MM.1S (cell line): ENCODE measurements at regions not wholly inside any gene's neighbourhood (a gene's known extent, or its start where the extent isn't known, plus 50 kb on each side); places are given as distances from the start of the nearest gene placed in this dataset.

Source experiments
- DNase-seq: peaks from one replicate; pipeline ENCODE4 v3.0.0-alpha.2; 2015
- H2AFZ ChIP-seq: fragments of 300-600 bp; sonication (generic); 2 replicates; pipeline ENCODE4 v1.6.0; 2016; ENCODE audit warnings: antibody characterized with exemption, low read length
- H3F3A ChIP-seq: fragments of 300-600 bp; sonication (generic); 2 replicates; pipeline ENCODE4 v1.6.1; 2016; ENCODE audit warnings: mild to moderate bottlenecking, antibody characterized with exemption, low read length, moderate library complexity, mixed read lengths; ENCODE audit not compliant: insufficient read depth
- H3K27ac ChIP-seq: fragments of 300-600 bp; sonication (generic); 2 replicates; pipeline ENCODE4 v1.5.1; 2016; ENCODE audit warnings: mild to moderate bottlenecking, low read length
- H3K27me3 ChIP-seq: fragments of 300-600 bp; sonication (generic); replicated peaks from 2 replicates; pipeline ENCODE4 v1.6.0; 2016; ENCODE audit warnings: low read length; ENCODE audit not compliant: insufficient read depth
- H3K36me3 ChIP-seq: fragments of 300-600 bp; sonication (generic); replicated peaks from 2 replicates; pipeline ENCODE4 v1.6.1; 2016; ENCODE audit warnings: mild to moderate bottlenecking, low read length, mixed read lengths; ENCODE audit not compliant: insufficient read depth
- H3K4me1 ChIP-seq: fragments of 300-600 bp; sonication (generic); 2 replicates; pipeline ENCODE4 v1.6.1; 2016; ENCODE audit warnings: low read length, mixed read lengths
- H3K4me2 ChIP-seq: fragments of 300-600 bp; sonication (generic); 2 replicates; pipeline ENCODE4 v1.6.0; 2016; ENCODE audit warnings: low read depth, low read length
- H3K4me3 ChIP-seq: fragments of 300-600 bp; sonication (generic); 2 replicates; pipeline ENCODE4 v1.5.1; 2016; ENCODE audit warnings: low read length, mixed read lengths
- H3K79me2 ChIP-seq: fragments of 300-600 bp; sonication (generic); 2 replicates; pipeline ENCODE4 v1.6.1; 2016; ENCODE audit warnings: mixed run types, low read length, mixed read lengths
- H3K9ac ChIP-seq: fragments of 300-600 bp; sonication (generic); 2 replicates; pipeline ENCODE4 v1.6.1; 2016; ENCODE audit warnings: low read length, mixed read lengths
- H3K9me2 ChIP-seq: fragments of 300-600 bp; sonication (generic); replicated peaks from 2 replicates; pipeline ENCODE4 v1.6.1; 2016; ENCODE audit warnings: mild to moderate bottlenecking, low read length, mixed read lengths; ENCODE audit not compliant: insufficient read depth
- H3K9me3 ChIP-seq: fragments of 300-600 bp; sonication (generic); replicated peaks from 2 replicates; pipeline ENCODE4 v1.6.1; 2016; ENCODE audit warnings: mild to moderate bottlenecking, low read length, mixed read lengths; ENCODE audit not compliant: insufficient read depth
- H4K20me1 ChIP-seq: fragments of 300-600 bp; sonication (generic); 2 replicates; pipeline ENCODE4 v1.6.1; 2016; ENCODE audit warnings: mild to moderate bottlenecking, low read length, moderate library complexity, mixed read lengths; ENCODE audit not compliant: insufficient read depth
- CTCF ChIP-seq: fragments of 300-600 bp; sonication (generic); IDR thresholded peaks from 2 replicates; pipeline ENCODE4 v1.5.1; 2016; ENCODE audit warnings: antibody characterized with exemption, low read length, mixed read lengths
- EZH2 ChIP-seq: fragments of 300-600 bp; sonication (generic); optimal IDR thresholded peaks from 2 replicates; pipeline ENCODE3; 2017; ENCODE audit warnings: low read depth, mild to moderate bottlenecking, antibody characterized with exemption, low read length, mixed read lengths
- EZH2phosphoT487 ChIP-seq: fragments of 300-600 bp; sonication (generic); IDR thresholded peaks from 2 replicates; pipeline ENCODE4 v1.6.1; 2018; ENCODE audit warnings: antibody characterized with exemption, low read length

GRCh38 chr10:8990280-8990987 lies 935.9 kb downstream of the GATA3 start:
- Histone ChIP-seq H3K9me2 (no peaks in the 10 kb centered on the region), H3K9ac (no peak overlapping the region), H3K36me3 (no peaks in the 10 kb centered on the region), H3K4me3 (no peak overlapping the region), H3F3A (no peaks in the 10 kb centered on the region), H3K79me2 (no peaks in the 10 kb centered on the region), H3K4me1 (no peaks in the 10 kb centered on the region), H3K9me3 (no peaks in the 10 kb centered on the region), H3K27me3 (no peaks in the 10 kb centered on the region), H3K27ac (no peak overlapping the region), H2AFZ (no peak overlapping the region), H4K20me1 (no peaks in the 10 kb centered on the region), H3K4me2 (no peak overlapping the region)
- no peak for DNase-seq
- TF ChIP-seq EZH2 (no peak), CTCF (no peak), EZH2phosphoT487 (no peak)

- H3K27me3 ChIP-seq: no peaks in the 10 kb centered on the region
- no peaks in the 10 kb centered on the region for H4K20me1 ChIP-seq
- no peaks in the 10 kb centered on the region for H3K9me2 ChIP-seq
- TF ChIP-seq CTCF: no peak
- no peak for TF ChIP-seq EZH2phosphoT487
- no peak for TF ChIP-seq EZH2
- no peak overlapping the region for H2AFZ ChIP-seq
- no peaks in the 10 kb centered on the region for H3K36me3 ChIP-seq
- no peaks in the 10 kb centered on the region for H3K9me3 ChIP-seq
- no peaks in the 10 kb centered on the region for H3F3A ChIP-seq
- no peaks in the 10 kb centered on the region for H3K79me2 ChIP-seq
- H3K4me2 ChIP-seq: no peak overlapping the region
- H3K4me3 ChIP-seq: no peak overlapping the region
- no peak overlapping the region for H3K9ac ChIP-seq
- no peak for DNase-seq
- H3K4me1 ChIP-seq: no peaks in the 10 kb centered on the region
- no peak overlapping the region for H3K27ac ChIP-seq
These were observed 937.5 kb downstream of the GATA3 start for GRCh38 chr10:8992009-8992408.

- no peaks in the 10 kb centered on the region for H3F3A ChIP-seq
- no peak overlapping the region for H3K9ac ChIP-seq
- no peaks in the 10 kb centered on the region for H3K4me1 ChIP-seq
- H3K27me3 ChIP-seq: no peaks in the 10 kb centered on the region
- H3K9me3 ChIP-seq: no peaks in the 10 kb centered on the region
- DNase-seq: no peak
- no peaks in the 10 kb centered on the region for H3K9me2 ChIP-seq
- H4K20me1 ChIP-seq: no peaks in the 10 kb centered on the region
- H3K79me2 ChIP-seq: no peaks in the 10 kb centered on the region
- H3K27ac ChIP-seq: no peak overlapping the region
- H3K4me2 ChIP-seq: no peak overlapping the region
- H2AFZ ChIP-seq: no peak overlapping the region
- TF ChIP-seq EZH2: no peak
- TF ChIP-seq CTCF: no peak
- TF ChIP-seq EZH2phosphoT487: no peak
- H3K36me3 ChIP-seq: no peaks in the 10 kb centered on the region
- no peak overlapping the region for H3K4me3 ChIP-seq
These were observed 939.4 kb downstream of the GATA3 start for GRCh38 chr10:8993864-8994263.
